D721Med (cell line): ENCODE measurements at regions not wholly inside any gene's neighbourhood (a gene's known extent, or its start where the extent isn't known, plus 50 kb on each side); places are given as distances from the start of the nearest gene placed in this dataset.

ENCODE experiments used
- DNase-seq: peaks from one replicate; pipeline ENCODE4 v3.0.0; 2011; ENCODE audit warnings: low spot score; ENCODE audit not compliant: insufficient read length
- FAIRE-seq: peaks from 2 replicates; lab custom pipeline; 2011; peaks lifted over from hg19 to GRCh38; lab: Jason Lieb, UNC
- CTCF ChIP-seq: IDR thresholded peaks from 2 replicates; pipeline ENCODE4 v1.5.1; 2012; ENCODE audit warnings: mild to moderate bottlenecking, control low read depth; ENCODE audit not compliant: insufficient read depth; ENCODE audit errors: missing control alignments

- FAIRE-seq (no peak), DNase-seq (no peak)
- no peak for TF ChIP-seq CTCF
Observed at GRCh38 chr1:200354243-200354642, 55.6 kb downstream of the ZNF281 start.

- no peak for FAIRE-seq
- no peak for DNase-seq
- no peak for TF ChIP-seq CTCF
Observed at GRCh38 chr1:200353232-200353631, 56.6 kb downstream of the ZNF281 start.

GRCh38 chr1:200351826-200352549 lies 57.8 kb downstream of the ZNF281 start:
- DNase-seq (no peak), FAIRE-seq (no peak)
- TF ChIP-seq CTCF = no peak

- no peak for TF ChIP-seq CTCF
- DNase-seq = no peak
- FAIRE-seq = no peak
Observed at GRCh38 chr1:200351425-200351824, 58.4 kb downstream of the ZNF281 start.

- no peak for FAIRE-seq
Observed at GRCh38 chr1:200346700-200347099, 63.1 kb downstream of the ZNF281 start.

GRCh38 chr1:200345520-200345919 lies 64.3 kb downstream of the ZNF281 start:
- DNase-seq (no peak), FAIRE-seq (no peak)
- TF ChIP-seq CTCF = no peak

More at GRCh38 chr1:200346700-200347099, 63.1 kb downstream of the ZNF281 start:
- no peak for TF ChIP-seq CTCF
- no peak for DNase-seq

- no peak for TF ChIP-seq CTCF
- FAIRE-seq (no peak), DNase-seq (no peak)
Observed at GRCh38 chr1:200343874-200344273, 66.0 kb downstream of the ZNF281 start.
